GM23248 (cell line): ENCODE measurements at regions not wholly inside any gene's neighbourhood (a gene's known extent, or its start where the extent isn't known, plus 50 kb on each side); places are given as distances from the start of the nearest gene placed in this dataset.

Experiments
- DNase-seq: peaks from one replicate; pipeline ENCODE4 v3.0.0-alpha.2; 2015
- H2AFZ ChIP-seq: fragments of 200-600 bp; sonication (generic); 2 replicates; pipeline ENCODE4 v1.6.1; 2016; ENCODE audit warnings: antibody characterized with exemption
- H3F3A ChIP-seq: fragments of 200-600 bp; sonication (generic); 2 replicates; pipeline ENCODE4 v1.6.1; 2016; ENCODE audit warnings: mild to moderate bottlenecking, antibody characterized with exemption, mixed run types; ENCODE audit not compliant: insufficient read depth
- H3K27ac ChIP-seq: fragments of 200-600 bp; sonication (generic); 2 replicates; pipeline ENCODE4 v1.5.1; 2016; ENCODE audit warnings: mild to moderate bottlenecking
- H3K27me3 ChIP-seq: fragments of 200-600 bp; sonication (generic); replicated peaks from 2 replicates; pipeline ENCODE4 v1.6.1; 2016; ENCODE audit warnings: mild to moderate bottlenecking; ENCODE audit not compliant: insufficient read depth
- H3K36me3 ChIP-seq: fragments of 200-600 bp; sonication (generic); 2 replicates; pipeline ENCODE4 v1.6.1; 2016; ENCODE audit warnings: low read depth, mild to moderate bottlenecking
- H3K4me1 ChIP-seq: fragments of 200-600 bp; sonication (generic); 2 replicates; pipeline ENCODE4 v1.6.1; 2016; ENCODE audit warnings: mild to moderate bottlenecking; ENCODE audit not compliant: insufficient read depth
- H3K4me2 ChIP-seq: fragments of 200-600 bp; sonication (generic); one replicate; pipeline ENCODE4 v1.6.1; 2016; ENCODE audit warnings: mild to moderate bottlenecking; ENCODE audit not compliant: unreplicated experiment
- H3K4me3 ChIP-seq: fragments of 200-600 bp; sonication (generic); 2 replicates; pipeline ENCODE4 v1.5.1; 2016; ENCODE audit warnings: mild to moderate bottlenecking
- H3K79me2 ChIP-seq: fragments of 200-600 bp; sonication (generic); 2 replicates; pipeline ENCODE4 v1.6.1; 2016; ENCODE audit warnings: mild to moderate bottlenecking; ENCODE audit not compliant: insufficient read depth
- H3K9ac ChIP-seq: fragments of 200-600 bp; sonication (generic); 2 replicates; pipeline ENCODE4 v1.6.1; 2016; ENCODE audit warnings: mild to moderate bottlenecking
- H3K9me2 ChIP-seq: fragments of 200-600 bp; sonication (generic); 2 replicates; pipeline ENCODE4 v1.6.1; 2016; ENCODE audit warnings: mixed run types, mild to moderate bottlenecking, moderate library complexity; ENCODE audit not compliant: insufficient read depth
- H3K9me3 ChIP-seq: fragments of 200-600 bp; sonication (generic); one replicate; pipeline ENCODE4 v1.6.1; 2017; ENCODE audit warnings: low read depth
- H4K20me1 ChIP-seq: fragments of 200-600 bp; sonication (generic); 2 replicates; pipeline ENCODE4 v1.6.0; 2016; ENCODE audit not compliant: insufficient read depth
- EZH2 ChIP-seq: fragments of 200-600 bp; sonication (generic); IDR thresholded peaks from 2 replicates; pipeline ENCODE4 v1.6.1; 2018; ENCODE audit warnings: antibody characterized with exemption, mild to moderate bottlenecking; ENCODE audit not compliant: insufficient read depth, poor library complexity, severe bottlenecking
- EZH2phosphoT487 ChIP-seq: fragments of 200-600 bp; sonication (generic); IDR thresholded peaks from 2 replicates; pipeline ENCODE4 v1.6.1; 2018; ENCODE audit warnings: antibody characterized with exemption, moderate library complexity, mild to moderate bottlenecking, low read depth; ENCODE audit not compliant: insufficient read depth
- WGBS, 2 experiments: methylation state at CpG; one replicate each; pipeline ENCODE4 v1.1.6; 2015 to 2017; ENCODE audit warnings: low lambda C conversion rate in 2 of 2, low coverage in 1 of 2; ENCODE audit errors: missing lambda C conversion rate in 2 of 2; 5-methylcytosine and 5-hydroxymethylcytosine counted together
- in situ Hi-C: fragments of 300-500 bp; cut with MboI; formaldehyde crosslinking; loops from 2 replicates; pipeline ENCODE4 v1.15.0; 2020

GRCh38 chr2:107064750-107065149 lies 178.8 kb upstream of the ST6GAL2 start:
- Histone ChIP-seq H4K20me1 (no peaks in the 10 kb centered on the region), H3K4me3 (no peak overlapping the region), H3K79me2 (no peaks in the 10 kb centered on the region), H3K36me3 (no peaks in the 10 kb centered on the region), H2AFZ (no peak overlapping the region), H3F3A (no peaks in the 10 kb centered on the region), H3K9me2 (no peaks in the 10 kb centered on the region), H3K4me1 (no peaks in the 10 kb centered on the region), H3K27me3 (peaks cover 17% of the 10 kb centered on the region; the same call in 1 of the 2 replicates), H3K27ac (no peak overlapping the region), H3K9me3 (no peaks in the 10 kb centered on the region), H3K9ac (no peak overlapping the region), H3K4me2 (no peak overlapping the region)
- 38 to 52% methylated on average over 6 of the region's 6 CpGs for WGBS, 2 experiments
- DNase-seq = no peak
- no peak for TF ChIP-seq EZH2phosphoT487
- TF ChIP-seq EZH2 = no peak
- in situ Hi-C loops = no loop called here

- H3K4me2 ChIP-seq = no peak overlapping the region
- 32 to 40% methylated on average over 11 of the region's 11 CpGs for WGBS, 2 experiments
- in situ Hi-C loops = no loop called here
These were observed 182.3 kb upstream of the ST6GAL2 start for GRCh38 chr2:107068069-107068916.

GRCh38 chr2:107069890-107070289 lies 183.9 kb upstream of the ST6GAL2 start:
- no peaks in the 10 kb centered on the region for H4K20me1 ChIP-seq
- H3K4me1 ChIP-seq = no peaks in the 10 kb centered on the region
- no peak overlapping the region for H3K4me2 ChIP-seq
- H3K79me2 ChIP-seq = no peaks in the 10 kb centered on the region
- H3K27ac ChIP-seq = no peak overlapping the region
- no peak overlapping the region for H3K9ac ChIP-seq
- H3K9me2 ChIP-seq = no peaks in the 10 kb centered on the region
- DNase-seq = no peak
- no peak overlapping the region for H2AFZ ChIP-seq
- WGBS, 2 experiments = 15 to 24% methylated on average over 2 of the region's 2 CpGs
- in situ Hi-C loops = no loop called here
- peaks cover 14% of the 10 kb centered on the region; the same call in 1 of the 2 replicates for H3K27me3 ChIP-seq
- no peak overlapping the region for H3K4me3 ChIP-seq
- no peaks in the 10 kb centered on the region for H3F3A ChIP-seq
- H3K9me3 ChIP-seq = no peaks in the 10 kb centered on the region
- TF ChIP-seq EZH2phosphoT487 = no peak
- TF ChIP-seq EZH2 = no peak
- no peaks in the 10 kb centered on the region for H3K36me3 ChIP-seq

More at GRCh38 chr2:107068069-107068916, 182.3 kb upstream of the ST6GAL2 start:
- TF ChIP-seq EZH2 (no peak), EZH2phosphoT487 (no peak)
- Histone ChIP-seq H3K9me3 (no peaks in the 10 kb centered on the region), H3K9ac (no peak overlapping the region), H2AFZ (no peak overlapping the region), H3K4me1 (no peaks in the 10 kb centered on the region), H3K27me3 (peaks cover 14% of the 10 kb centered on the region; the same call in 1 of the 2 replicates), H3K4me3 (no peak overlapping the region), H3F3A (no peaks in the 10 kb centered on the region), H3K36me3 (no peaks in the 10 kb centered on the region), H3K27ac (no peak overlapping the region), H3K79me2 (no peaks in the 10 kb centered on the region), H4K20me1 (no peaks in the 10 kb centered on the region), H3K9me2 (no peaks in the 10 kb centered on the region)
- DNase-seq = no peak

- H3K27me3 ChIP-seq = no peaks in the 10 kb centered on the region; the same call in 1 of the 2 replicates
- TF ChIP-seq EZH2phosphoT487 = no peak
- TF ChIP-seq EZH2 = no peak
- peak; percentile 5 for DNase-seq
- H3K79me2 ChIP-seq = no peaks in the 10 kb centered on the region
- no peaks in the 10 kb centered on the region for H3K4me1 ChIP-seq
- no peak overlapping the region for H3K9ac ChIP-seq
- no peaks in the 10 kb centered on the region for H4K20me1 ChIP-seq
- H3K4me3 ChIP-seq = no peak overlapping the region
- 18 to 20% methylated on average over 6 of the region's 6 CpGs for WGBS, 2 experiments
- H2AFZ ChIP-seq = no peak overlapping the region
- H3K9me3 ChIP-seq = no peaks in the 10 kb centered on the region
- no peaks in the 10 kb centered on the region for H3F3A ChIP-seq
- no peak overlapping the region for H3K4me2 ChIP-seq
- no peaks in the 10 kb centered on the region for H3K36me3 ChIP-seq
- H3K9me2 ChIP-seq = no peaks in the 10 kb centered on the region
- H3K27ac ChIP-seq = no peak overlapping the region
- in situ Hi-C loops = no loop called here
These were observed 186.4 kb upstream of the ST6GAL2 start for GRCh38 chr2:107072150-107072940.
